Muscle of leg (tissue), 3 donors: ENCODE measurements at regions not wholly inside any gene's neighbourhood (a gene's known extent, or its start where the extent isn't known, plus 50 kb on each side); places are given as distances from the start of the nearest gene placed in this dataset.
A peak's percentile ranks its signal among the peaks of the same experiment; 100 is the strongest.

Experiments used
- DNase-seq: peaks from one replicate; pipeline ENCODE4 v3.0.0; 2013
- H3K27ac ChIP-seq: one replicate; pipeline ENCODE4 v1.5.1; 2013; ENCODE audit warnings: mild to moderate bottlenecking, low read length, control low read depth
- H3K27me3 ChIP-seq: one replicate; pipeline ENCODE4 v1.6.1; 2013; ENCODE audit warnings: low read length; ENCODE audit not compliant: control insufficient read depth, insufficient read depth
- H3K36me3 ChIP-seq: one replicate; pipeline ENCODE4 v1.6.1; 2013; ENCODE audit warnings: low read length; ENCODE audit not compliant: control insufficient read depth, insufficient read depth
- H3K4me1 ChIP-seq: one replicate; pipeline ENCODE4 v1.6.1; 2013; ENCODE audit warnings: low read length; ENCODE audit not compliant: control insufficient read depth, insufficient read depth
- H3K4me3 ChIP-seq: one replicate; pipeline ENCODE4 v1.5.1; 2013; ENCODE audit warnings: low read length, control low read depth
- H3K9me3 ChIP-seq: replicated peaks from 2 replicates; pipeline ENCODE4 v1.6.1; 2013; ENCODE audit warnings: low read depth, low read length; ENCODE audit not compliant: control insufficient read depth
- WGBS: methylation state at CpG from one replicate; pipeline ENCODE4 v1.1.5; 2013; ENCODE audit warnings: missing lambda C conversion rate; ENCODE audit not compliant: insufficient coverage; 5-methylcytosine and 5-hydroxymethylcytosine counted together

DNA sequence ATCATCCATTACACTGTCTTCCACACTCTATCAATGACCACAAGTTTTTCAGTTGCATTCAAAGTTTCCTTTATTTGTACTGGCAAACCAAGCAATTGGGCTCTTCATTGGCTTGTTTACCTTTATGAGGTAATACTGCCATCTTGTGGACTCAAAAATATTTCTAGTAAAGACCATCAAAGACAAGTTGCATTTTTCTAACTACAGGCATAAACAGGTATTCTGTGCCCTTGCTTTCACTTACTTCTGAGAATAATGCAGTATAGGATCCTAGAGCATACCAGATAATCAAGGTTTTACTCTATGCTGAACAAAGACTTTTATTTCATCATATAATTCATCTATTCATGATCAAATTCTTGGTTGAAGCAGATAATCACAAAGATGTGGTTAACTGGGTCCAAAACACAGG lies 173.7 kb upstream of the POU5F2 start:
- Histone ChIP-seq H3K27ac (no peak overlapping the region), H3K36me3 (no peaks in the 10 kb centered on the region), H3K27me3 (no peaks in the 10 kb centered on the region), H3K4me3 (no peak overlapping the region), H3K4me1 (no peaks in the 10 kb centered on the region), H3K9me3 (no peaks in the 10 kb centered on the region)
- peak; percentile 23 for DNase-seq

DNA sequence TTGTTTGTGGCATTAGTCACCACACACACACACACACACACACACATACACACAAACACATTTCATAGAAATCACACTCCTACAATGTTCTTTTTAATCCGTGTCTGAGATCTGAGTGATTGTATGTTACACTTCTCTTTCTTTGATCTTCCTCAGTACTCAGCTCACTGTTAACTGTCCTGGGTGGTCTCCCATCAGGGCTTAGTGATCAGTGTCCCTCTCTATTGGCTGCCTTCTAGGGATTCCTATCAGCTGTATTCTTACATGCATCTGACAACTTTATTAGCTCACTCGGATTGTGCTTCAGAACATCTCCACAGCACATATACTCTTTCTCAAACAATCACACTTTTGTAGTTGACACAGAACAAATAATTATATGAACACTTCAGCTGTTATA lies 170.2 kb upstream of the POU5F2 start:
- no peak for DNase-seq
- Histone ChIP-seq H3K4me1 (no peaks in the 10 kb centered on the region), H3K36me3 (no peaks in the 10 kb centered on the region), H3K27me3 (no peaks in the 10 kb centered on the region), H3K4me3 (no peak overlapping the region), H3K27ac (no peak overlapping the region), H3K9me3 (no peaks in the 10 kb centered on the region)
- no CpG with 5 or more reads among the region's 2 CpGs for WGBS

DNA sequence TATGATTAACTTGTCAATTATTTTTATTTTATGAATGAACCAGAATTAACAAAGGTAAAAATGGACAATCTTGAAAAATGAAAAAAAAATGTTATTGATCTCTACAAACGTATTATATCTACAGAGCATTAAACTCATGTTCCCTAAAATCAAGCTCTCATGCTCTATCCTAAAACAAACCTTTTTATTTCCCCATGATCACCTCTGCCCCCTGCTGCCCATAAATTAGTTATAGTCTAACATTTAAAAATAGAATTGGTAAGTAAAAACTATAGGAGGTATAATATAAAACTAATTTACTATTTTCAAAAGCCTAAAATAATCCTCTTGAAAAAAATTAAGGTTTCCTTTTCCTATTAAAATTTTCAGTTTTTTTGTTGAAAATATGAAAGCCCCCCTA lies 168.0 kb upstream of the POU5F2 start:
- whole genome bisulfite sequencing = no CpG with 5 or more reads among the region's 1 CpG
- Histone ChIP-seq H3K9me3 (no peaks in the 10 kb centered on the region), H3K4me3 (no peak overlapping the region), H3K27ac (no peak overlapping the region), H3K4me1 (no peaks in the 10 kb centered on the region), H3K27me3 (no peaks in the 10 kb centered on the region), H3K36me3 (no peaks in the 10 kb centered on the region)
- DNase-seq = no peak

DNA sequence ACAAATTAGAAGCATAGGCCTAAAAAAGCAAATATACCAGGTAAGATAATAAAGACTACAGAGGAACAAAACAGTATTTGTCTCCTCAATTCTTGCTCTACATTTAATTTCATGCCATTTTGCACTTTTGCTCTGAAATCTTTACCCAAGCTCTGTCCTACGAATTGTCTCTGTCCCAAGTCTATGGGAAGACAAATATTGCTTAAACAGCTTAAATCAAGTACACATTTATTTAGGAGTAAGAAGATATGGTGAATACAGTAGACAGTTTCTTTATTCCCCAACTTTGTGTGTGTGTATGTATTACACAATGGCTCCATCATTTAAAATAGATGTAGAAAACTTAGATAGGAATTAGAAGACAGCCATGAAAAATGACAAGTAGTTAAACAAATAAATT lies 163.5 kb upstream of the POU5F2 start:
- Histone ChIP-seq H3K27me3 (no peaks in the 10 kb centered on the region), H3K4me3 (no peak overlapping the region), H3K9me3 (no peaks in the 10 kb centered on the region), H3K36me3 (no peaks in the 10 kb centered on the region), H3K27ac (no peak overlapping the region), H3K4me1 (no peaks in the 10 kb centered on the region)
- no CpG with 5 or more reads among the region's 1 CpG for WGBS
- no peak for DNase-seq

DNA sequence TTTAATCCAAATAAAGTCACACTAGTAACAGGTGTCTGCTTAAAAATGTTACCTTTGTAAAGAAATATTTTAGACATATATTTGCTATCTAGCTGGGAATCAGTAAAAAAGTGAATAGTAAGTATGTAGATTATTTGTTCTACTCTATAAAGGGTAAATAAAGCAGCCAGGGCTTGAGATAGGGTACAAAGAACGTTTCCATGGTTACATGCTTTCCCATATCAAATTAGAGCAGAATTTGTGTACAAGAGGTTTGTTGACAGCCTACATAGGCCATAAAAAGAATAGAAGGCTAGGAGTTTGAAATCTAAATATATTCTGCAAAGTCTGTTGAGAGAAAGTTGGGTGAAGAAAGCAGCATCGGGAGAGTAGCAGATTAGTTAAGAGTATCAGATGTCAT lies 160.9 kb upstream of the POU5F2 start:
- Histone ChIP-seq H3K9me3 (no peaks in the 10 kb centered on the region), H3K27me3 (no peaks in the 10 kb centered on the region), H3K4me1 (no peaks in the 10 kb centered on the region), H3K36me3 (no peaks in the 10 kb centered on the region), H3K4me3 (no peak overlapping the region), H3K27ac (no peak overlapping the region)
- DNase-seq = no peak
- WGBS = no CpG with 5 or more reads among the region's 2 CpGs

DNA sequence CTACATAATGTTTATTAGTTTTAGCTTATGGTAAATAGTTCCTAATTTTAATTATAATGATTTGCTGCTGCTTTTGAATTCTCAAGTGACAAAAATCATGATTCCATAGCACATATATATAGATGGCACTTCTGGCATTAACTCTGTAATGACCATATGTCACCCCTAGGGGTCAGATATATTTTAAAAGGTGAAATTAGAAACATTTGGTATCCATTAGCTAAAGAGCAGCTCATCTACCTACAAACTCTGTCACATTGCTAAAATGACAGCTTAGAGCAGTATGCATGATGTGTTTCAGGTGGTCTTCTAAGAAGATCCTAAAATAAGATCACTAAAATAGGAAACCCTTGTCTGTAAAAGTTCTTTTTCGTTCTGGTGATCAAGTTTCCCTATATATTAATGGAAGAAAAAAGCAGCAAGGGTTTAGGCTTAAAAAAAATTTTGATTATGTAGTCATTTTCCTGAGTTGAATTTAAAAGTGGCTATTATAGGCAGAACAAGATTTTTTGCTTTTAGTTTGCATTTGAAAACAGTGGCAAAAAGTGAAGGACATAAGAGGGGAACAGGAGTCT lies 157.7 kb upstream of the POU5F2 start:
- no peaks in the 10 kb centered on the region for H3K4me1 ChIP-seq
- no peak overlapping the region for H3K27ac ChIP-seq
- H3K36me3 ChIP-seq = no peaks in the 10 kb centered on the region
- no peaks in the 10 kb centered on the region for H3K9me3 ChIP-seq
- WGBS = no CpG with 5 or more reads among the region's 1 CpG
- no peak overlapping the region for H3K4me3 ChIP-seq
- DNase-seq = no peak
- H3K27me3 ChIP-seq = no peaks in the 10 kb centered on the region

DNA sequence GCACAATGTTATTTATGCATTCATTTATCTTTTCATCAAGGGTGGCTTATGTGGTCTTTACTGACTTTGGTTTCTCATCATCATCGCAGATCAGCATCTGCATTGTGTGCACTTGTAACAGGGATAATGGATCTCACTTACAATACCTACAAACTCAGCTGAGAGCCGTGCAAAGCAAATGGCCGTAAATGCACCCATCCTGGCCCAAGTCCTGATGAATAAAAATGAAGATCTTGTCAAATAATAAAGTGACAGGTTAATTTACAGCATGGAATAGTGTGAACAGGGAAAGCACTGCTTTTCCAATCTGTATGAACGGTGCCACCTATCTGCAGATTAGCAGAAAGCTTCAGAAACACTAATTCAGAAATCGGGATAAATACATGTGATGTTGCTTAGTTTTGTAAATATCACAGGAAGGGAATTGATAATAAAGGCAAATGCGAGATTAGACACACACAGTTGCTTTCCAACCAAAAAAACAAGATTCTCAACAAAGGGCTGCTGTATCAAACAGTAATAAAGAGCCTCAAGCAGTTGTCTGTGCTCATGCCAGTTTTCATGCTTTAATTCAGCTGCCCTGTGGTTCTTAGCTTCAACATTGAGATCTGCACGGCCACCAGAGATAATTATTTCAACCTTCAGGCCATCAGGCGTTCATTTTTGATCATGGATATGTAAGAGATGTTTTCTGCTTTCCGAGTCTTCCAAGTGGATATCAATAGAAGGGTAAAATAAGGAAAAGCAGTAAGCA lies 153.4 kb upstream of the POU5F2 start:
- Histone ChIP-seq H3K9me3 (no peaks in the 10 kb centered on the region), H3K27me3 (no peaks in the 10 kb centered on the region), H3K27ac (no peak overlapping the region), H3K4me1 (no peaks in the 10 kb centered on the region), H3K36me3 (no peaks in the 10 kb centered on the region), H3K4me3 (no peak overlapping the region)
- no CpG with 5 or more reads among the region's 9 CpGs for WGBS
- no peak for DNase-seq

DNA sequence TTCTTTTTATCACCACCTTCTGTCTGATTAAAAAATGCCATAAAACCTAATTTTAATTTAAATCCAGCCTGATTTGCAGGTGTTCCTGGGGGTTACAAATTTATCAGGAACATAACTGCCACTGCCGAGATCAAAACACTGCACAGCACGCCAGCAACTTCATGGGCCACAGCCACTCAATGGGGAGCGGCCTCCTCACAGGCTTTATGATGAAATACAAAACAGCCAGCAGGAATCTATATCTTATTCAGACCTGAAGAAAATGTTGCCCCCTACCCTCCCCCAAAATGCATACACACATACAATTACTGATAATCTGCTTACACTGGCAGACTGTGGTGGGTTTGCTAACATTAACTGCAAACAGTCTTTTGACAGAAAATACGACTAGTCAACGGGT lies 151.7 kb upstream of the POU5F2 start:
- Histone ChIP-seq H3K9me3 (no peaks in the 10 kb centered on the region), H3K4me3 (no peak overlapping the region), H3K4me1 (no peaks in the 10 kb centered on the region), H3K27ac (no peak overlapping the region), H3K27me3 (no peaks in the 10 kb centered on the region), H3K36me3 (no peaks in the 10 kb centered on the region)
- WGBS = 79% methylated on average over 2 of the region's 5 CpGs
- no peak for DNase-seq

DNA sequence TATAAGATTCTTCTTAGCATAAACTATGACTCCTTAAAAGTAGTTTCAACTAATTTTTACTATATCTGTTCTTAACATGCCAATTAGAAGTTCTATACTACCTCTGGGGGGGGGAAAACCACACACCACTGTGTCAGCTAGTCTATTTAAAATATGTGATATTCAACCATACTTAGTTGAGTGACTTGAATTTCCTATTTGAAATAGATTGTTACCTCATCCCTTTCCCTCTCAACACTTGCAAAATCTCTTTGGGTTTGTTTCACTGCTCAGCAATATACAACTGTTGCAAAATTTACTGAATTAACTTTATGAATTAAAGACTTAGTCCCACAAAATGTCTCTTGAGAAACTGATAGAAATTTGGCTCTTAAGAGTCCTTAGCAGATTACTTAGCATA lies 151.1 kb upstream of the POU5F2 start:
- no peak overlapping the region for H3K4me3 ChIP-seq
- no peak for DNase-seq
- H3K9me3 ChIP-seq = no peaks in the 10 kb centered on the region
- no peaks in the 10 kb centered on the region for H3K27me3 ChIP-seq
- H3K36me3 ChIP-seq = no peaks in the 10 kb centered on the region
- no peaks in the 10 kb centered on the region for H3K4me1 ChIP-seq
- no peak overlapping the region for H3K27ac ChIP-seq

DNA sequence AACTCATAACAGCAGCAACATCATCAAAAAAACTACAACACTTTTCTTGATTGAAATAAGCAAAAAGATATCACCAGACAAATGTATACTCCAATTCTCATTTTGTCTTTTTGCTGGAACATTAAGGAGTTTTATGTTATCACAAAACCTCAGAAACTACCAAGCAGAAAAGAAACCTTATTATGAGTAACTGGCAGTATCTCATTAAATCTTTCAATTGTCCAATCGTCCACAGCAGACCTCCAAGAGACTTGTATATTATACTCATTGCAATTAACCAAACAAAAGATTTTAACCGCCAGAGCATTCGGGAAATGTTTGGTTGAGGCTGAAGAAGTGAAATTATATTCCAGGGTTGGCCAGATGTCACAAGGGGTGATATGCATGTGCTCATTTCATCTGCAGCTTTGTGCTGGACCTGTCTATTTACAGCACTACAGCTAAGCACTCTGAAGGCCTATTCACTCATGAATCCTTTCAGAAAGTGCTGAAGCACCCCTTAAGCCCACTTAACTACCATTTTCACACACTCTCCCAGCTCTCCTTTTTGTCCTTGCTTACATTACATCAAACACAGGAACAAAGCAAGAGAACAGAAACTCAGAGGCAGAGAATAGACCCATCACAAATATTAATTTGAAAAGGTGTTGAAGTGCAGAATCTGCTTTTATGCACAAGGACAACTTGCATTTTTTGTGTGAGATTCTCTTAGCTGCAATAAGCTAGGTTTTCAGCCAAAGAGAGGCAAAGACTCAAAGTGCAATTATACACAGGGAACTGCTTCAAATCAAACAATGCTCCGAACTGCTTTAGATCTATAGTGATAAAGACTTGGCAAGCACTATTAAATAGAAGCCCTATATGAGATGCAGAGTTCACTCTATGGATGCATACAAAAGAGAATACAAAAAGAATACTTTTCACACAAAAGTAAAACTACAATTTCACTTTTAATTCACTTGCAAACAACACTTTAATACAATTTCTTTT lies 150.4 kb upstream of the POU5F2 start:
- H3K36me3 ChIP-seq = no peaks in the 10 kb centered on the region
- H3K4me3 ChIP-seq = no peak overlapping the region
- WGBS = no CpG with 5 or more reads among the region's 4 CpGs
- H3K9me3 ChIP-seq = no peaks in the 10 kb centered on the region
- H3K27ac ChIP-seq = no peak overlapping the region
- DNase-seq = no peak
- H3K27me3 ChIP-seq = no peaks in the 10 kb centered on the region
- no peaks in the 10 kb centered on the region for H3K4me1 ChIP-seq
